CD4-positive, alpha-beta T cell (primary cell): ENCODE measurements at regions not wholly inside any gene's neighbourhood (a gene's known extent, or its start where the extent isn't known, plus 50 kb on each side); places are given as distances from the start of the nearest gene placed in this dataset.

ENCODE experiments used
- ATAC-seq: fragments of 200-7000 bp; cut with Tn5 transposase; one replicate; pipeline ENCODE4 v1.10.0; 2022; ENCODE audit warnings: mild to moderate bottlenecking; ENCODE audit not compliant: poor library complexity
- CTCF ChIA-PET: fragments of 350-600 bp; sonication (Branson Sonifier 250); formaldehyde crosslinking; loops from one replicate; lab custom pipeline; 2021; ENCODE audit warnings: antibody characterized with exemption, inconsistent platforms; lab: Charles Lee
- POLR2A ChIA-PET: fragments of 350-600 bp; sonication (Branson Sonifier 250); formaldehyde crosslinking; loops from one replicate; lab custom pipeline; 2021; ENCODE audit warnings: antibody characterized with exemption, inconsistent platforms; lab: Charles Lee
- DNase-seq, 14 experiments: peaks; one replicate each; pipeline ENCODE4 v3.0.0-alpha.2; 2013 to 2020; ENCODE audit warnings: mixed read lengths in 2 of 14
- H3K27ac ChIP-seq, 2 donors: one replicate each; pipeline versions ENCODE4 v1.5.1 to v1.7.0; 2013; ENCODE audit warnings: low read length in 2 of 2, low read depth in 1 of 2, mild to moderate bottlenecking in 1 of 2
- H3K27me3 ChIP-seq, 2 experiments: 1 replicate in 1 of 2; 2 replicates in 1 of 2; pipeline versions ENCODE4 v1.6.1 to v1.7.0; 2013; ENCODE audit warnings: low read length in 2 of 2, control low read depth in 1 of 2, mild to moderate bottlenecking in 1 of 2, moderate library complexity in 1 of 2; ENCODE audit not compliant: insufficient read depth in 2 of 2, control insufficient read depth in 1 of 2
- H3K36me3 ChIP-seq: one replicate; pipeline ENCODE4 v1.6.1; 2013; ENCODE audit warnings: low read length, control low read depth; ENCODE audit not compliant: insufficient read depth
- H3K4me1 ChIP-seq: one replicate; pipeline ENCODE4 v1.6.1; 2013; ENCODE audit warnings: low read length, control low read depth; ENCODE audit not compliant: insufficient read depth
- H3K4me3 ChIP-seq: one replicate; pipeline ENCODE4 v1.5.1; 2013; ENCODE audit warnings: mild to moderate bottlenecking, low read length, moderate library complexity
- H3K9me3 ChIP-seq, 2 experiments: 1 replicate in 1 of 2; 2 replicates in 1 of 2; pipeline versions ENCODE4 v1.6.1 to v1.7.0; 2013; ENCODE audit warnings: low read length in 2 of 2, mild to moderate bottlenecking in 2 of 2, control low read depth in 1 of 2, moderate library complexity in 1 of 2; ENCODE audit not compliant: control insufficient read depth in 1 of 2, insufficient read depth in 1 of 2
- H3K27ac Mint-ChIP-seq: one replicate; pipeline ENCODE4 v1.8.0; 2020; ENCODE audit warnings: mixed read lengths
- H3K27me3 Mint-ChIP-seq: one replicate; pipeline ENCODE4 v1.8.0; 2021; ENCODE audit warnings: mixed read lengths
- H3K36me3 Mint-ChIP-seq: one replicate; pipeline ENCODE4 v1.8.0; 2021; ENCODE audit warnings: low read depth, mixed read lengths
- H3K4me1 Mint-ChIP-seq: one replicate; pipeline ENCODE4 v1.8.0; 2021; ENCODE audit warnings: low read depth, mixed read lengths
- H3K4me3 Mint-ChIP-seq: one replicate; pipeline ENCODE4 v1.8.0; 2020; ENCODE audit warnings: mild to moderate bottlenecking, mixed read lengths
- H3K9me3 Mint-ChIP-seq: one replicate; pipeline ENCODE4 v1.8.0; 2020; ENCODE audit warnings: mixed read lengths
- CTCF ChIP-seq: fragments of 200-600 bp; IDR thresholded peaks from one replicate; pipeline ENCODE4 v1.8.0; 2022; ENCODE audit warnings: antibody characterized with exemption, mild to moderate bottlenecking
- intact Hi-C, 2 experiments: fragments of 100-400 bp; cut with DNase I in 1 of 2; cut with micrococcal nuclease in 1 of 2; formaldehyde crosslinking; loops; one replicate each; pipeline versions ENCODE4 v1.15.1 to v1.9.0; 2023 to 2025; cut with DNase I, micrococcal nuclease

GRCh38 chr1:38612951-38613350 lies 246.6 kb downstream of the RRAGC start:
- Mint-ChIP-seq H3K4me3 (no peak overlapping the region), H3K27me3 (peaks cover 40% of the 10 kb centered on the region), H3K36me3 (no peaks in the 10 kb centered on the region), H3K4me1 (no peaks in the 10 kb centered on the region), H3K27ac (no peak overlapping the region), H3K9me3 (no peaks in the 10 kb centered on the region)
- DNase-seq: no peak
- H3K4me3 ChIP-seq: no peak overlapping the region
- TF ChIP-seq CTCF: no peak
- intact Hi-C loops: no loop called here
- H3K27ac ChIP-seq: no peak overlapping the region
- no peak for ATAC-seq
- no peaks in the 10 kb centered on the region for H3K4me1 ChIP-seq
- H3K27me3 ChIP-seq: peaks cover 0 to 3% of the 10 kb centered on the region in 2 experiments
- CTCF ChIA-PET: no interaction called here
- POLR2A ChIA-PET: no interaction called here
- H3K36me3 ChIP-seq: no peaks in the 10 kb centered on the region
- peaks cover 0 to 3% of the 10 kb centered on the region in 2 experiments for H3K9me3 ChIP-seq

GRCh38 chr1:38611664-38612211 lies 247.8 kb downstream of the RRAGC start:
- Histone ChIP-seq H3K9me3 (peaks cover 0 to 3% of the 10 kb centered on the region in 2 experiments), H3K27me3 (peaks cover 0 to 4% of the 10 kb centered on the region in 2 experiments), H3K4me1 (no peaks in the 10 kb centered on the region), H3K4me3 (no peak overlapping the region), H3K27ac (no peak overlapping the region), H3K36me3 (no peaks in the 10 kb centered on the region)
- Mint-ChIP-seq H3K27ac (no peak overlapping the region), H3K4me3 (no peak overlapping the region), H3K9me3 (no peaks in the 10 kb centered on the region), H3K36me3 (no peaks in the 10 kb centered on the region), H3K4me1 (no peaks in the 10 kb centered on the region), H3K27me3 (peaks cover 34% of the 10 kb centered on the region)
- DNase-seq (no peak), ATAC-seq (no peak)
- intact Hi-C loops: no loop called here
- ChIA-PET POLR2A (no interaction called here), CTCF (no interaction called here)
- no peak for TF ChIP-seq CTCF

GRCh38 chr1:38609166-38610025 lies 250.2 kb downstream of the RRAGC start:
- Mint-ChIP-seq H3K4me3 (no peak overlapping the region), H3K36me3 (no peaks in the 10 kb centered on the region), H3K27me3 (peaks cover 27% of the 10 kb centered on the region), H3K27ac (no peak overlapping the region), H3K4me1 (no peaks in the 10 kb centered on the region), H3K9me3 (no peaks in the 10 kb centered on the region)
- Histone ChIP-seq H3K27me3 (peaks cover 0 to 4% of the 10 kb centered on the region in 2 experiments), H3K4me1 (no peaks in the 10 kb centered on the region), H3K9me3 (no peaks in the 10 kb centered on the region), H3K36me3 (no peaks in the 10 kb centered on the region), H3K27ac (no peak overlapping the region), H3K4me3 (no peak overlapping the region)
- no peak for DNase-seq
- intact Hi-C loops: loop anchor here in 1 of 2 experiments (5.0 kb wide), 1 partner anchor 483 kb away; no protein-coding TSS in a partner anchor
- ChIA-PET POLR2A (no interaction called here), CTCF (no interaction called here)
- no peak for TF ChIP-seq CTCF
- ATAC-seq: no peak
